NCI-H510A treated with DMSO at 0.1 percent for 48 hours (cell line): ENCODE measurements at regions not wholly inside any gene's neighbourhood (a gene's known extent, or its start where the extent isn't known, plus 50 kb on each side); places are given as distances from the start of the nearest gene placed in this dataset.
"Not testable (repeated sequence)": the region's sequence is repeated elsewhere in the genome, so short reads cannot be mapped to it uniquely, and the experiment has no call there.

Source experiments
- DNase-seq: peaks from one replicate; lab custom pipeline; 2025; lab: John Stamatoyannopoulos, UW

- no peak for DNase-seq
Observed at GRCh38 chr3:110815008-110815583, 256.5 kb upstream of the NECTIN3 start.

GRCh38 chr3:110816008-110816407 is 255.6 kb upstream of the NECTIN3 start:
- no peak for DNase-seq

- DNase-seq, result no peak
Observed at GRCh38 chr3:110821586-110821985, 250.0 kb upstream of the NECTIN3 start.

DNA sequence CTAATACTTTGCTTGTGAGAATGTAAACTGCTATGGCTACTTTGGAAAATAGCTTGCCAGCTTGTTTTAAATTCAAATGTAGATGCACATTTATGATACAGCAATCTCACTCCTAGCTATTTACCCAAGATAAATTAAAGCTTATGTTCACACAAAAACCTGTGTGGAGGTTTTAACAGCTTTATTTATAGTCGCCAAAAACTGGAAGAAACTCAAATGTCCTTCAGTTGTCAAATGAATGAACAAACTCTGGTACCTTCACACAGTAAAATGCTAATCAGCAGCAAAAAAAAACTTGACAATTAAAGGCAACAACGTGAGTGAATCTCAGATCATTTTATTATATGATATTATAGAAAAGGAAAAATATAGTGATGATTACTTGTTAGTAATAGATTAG is 248.6 kb upstream of the NECTIN3 start:
- DNase-seq, result no peak

DNA sequence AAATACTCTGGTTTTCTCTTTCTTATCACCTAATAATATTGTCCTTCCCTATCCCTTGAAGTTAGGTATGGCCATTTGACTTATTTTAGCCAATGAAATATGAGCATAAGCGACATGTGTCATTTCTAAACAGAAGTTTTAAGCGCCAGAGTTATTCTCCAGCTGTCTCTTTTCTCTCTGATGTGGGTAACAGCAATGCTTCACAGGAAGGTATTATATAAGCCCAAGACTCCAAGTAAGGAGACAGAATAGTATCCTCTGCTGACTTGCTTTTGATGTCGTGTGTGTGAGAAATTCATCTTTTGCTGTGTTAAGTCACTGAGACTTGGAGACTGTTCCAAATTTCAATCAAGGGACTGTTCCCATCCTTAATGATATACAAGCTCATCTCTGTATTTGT is 224.6 kb upstream of the NECTIN3 start:
- DNase-seq, result no peak

GRCh38 chr3:110849064-110849463 is 222.6 kb upstream of the NECTIN3 start:
- no peak for DNase-seq

DNA sequence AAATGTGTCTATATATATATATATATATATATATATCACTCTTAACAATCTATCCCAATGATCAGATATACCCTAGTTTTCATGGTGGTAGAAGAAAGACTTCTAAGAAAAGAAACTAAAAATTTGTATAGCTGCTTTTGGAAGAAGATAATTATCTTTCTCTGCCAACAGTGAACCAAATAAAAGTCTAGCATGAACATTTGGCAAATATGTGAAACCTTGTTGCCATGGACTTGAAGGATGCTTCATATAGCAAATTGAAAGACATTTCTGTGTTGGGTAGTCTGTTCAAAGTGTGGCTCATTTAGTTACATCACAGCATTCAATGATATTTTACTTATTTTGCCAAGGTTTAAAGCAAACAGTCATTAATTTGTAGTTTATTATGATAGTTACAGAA is 219.9 kb upstream of the NECTIN3 start:
- DNase-seq, result no peak

GRCh38 chr3:110855207-110855606 is 216.4 kb upstream of the NECTIN3 start:
- no peak for DNase-seq

DNA sequence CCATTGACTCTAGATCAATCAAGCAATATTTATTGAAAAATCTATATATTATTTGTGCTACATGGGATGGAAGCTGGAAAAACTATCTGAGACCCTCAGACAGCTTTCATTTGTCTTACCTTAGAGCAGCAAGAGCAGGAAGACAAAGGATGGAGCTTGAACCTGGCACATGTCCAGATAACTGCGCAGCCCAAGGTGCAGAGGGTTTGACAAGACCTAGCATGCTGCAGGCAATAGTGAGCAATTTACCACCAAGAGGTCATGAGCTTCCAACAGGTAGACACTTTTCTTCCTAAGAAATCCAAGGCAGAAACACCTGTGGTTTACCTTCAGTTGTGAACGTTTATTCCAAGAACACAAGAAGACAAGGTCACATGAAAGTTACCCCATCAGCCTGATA is 214.7 kb upstream of the NECTIN3 start:
- no peak for DNase-seq

GRCh38 chr3:110858549-110858948 is 213.1 kb upstream of the NECTIN3 start:
- DNase-seq, result no peak

- no peak for DNase-seq
Observed at GRCh38 chr3:110859336-110859735, 212.3 kb upstream of the NECTIN3 start.

GRCh38 chr3:110859993-110860392 is 211.6 kb upstream of the NECTIN3 start:
- no peak for DNase-seq

DNA sequence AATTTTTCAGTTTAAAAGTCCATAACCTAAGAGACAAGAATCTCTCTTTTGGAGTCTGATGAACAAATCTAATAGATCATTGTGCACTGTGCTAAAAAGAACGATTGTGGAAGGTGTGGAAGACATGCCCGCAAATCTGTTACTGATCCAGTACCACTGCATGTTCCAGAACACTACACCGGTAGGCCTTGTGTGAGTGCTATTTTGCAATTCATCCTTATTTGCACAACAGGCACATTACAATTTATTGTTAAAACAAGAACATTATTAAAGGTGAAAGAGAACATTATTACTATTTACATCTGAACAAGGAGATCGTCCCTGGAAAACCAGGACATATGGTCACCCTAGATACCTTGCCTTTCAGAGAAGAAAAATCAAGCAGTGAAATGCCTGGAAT is 205.7 kb upstream of the NECTIN3 start:
- no peak for DNase-seq

DNA sequence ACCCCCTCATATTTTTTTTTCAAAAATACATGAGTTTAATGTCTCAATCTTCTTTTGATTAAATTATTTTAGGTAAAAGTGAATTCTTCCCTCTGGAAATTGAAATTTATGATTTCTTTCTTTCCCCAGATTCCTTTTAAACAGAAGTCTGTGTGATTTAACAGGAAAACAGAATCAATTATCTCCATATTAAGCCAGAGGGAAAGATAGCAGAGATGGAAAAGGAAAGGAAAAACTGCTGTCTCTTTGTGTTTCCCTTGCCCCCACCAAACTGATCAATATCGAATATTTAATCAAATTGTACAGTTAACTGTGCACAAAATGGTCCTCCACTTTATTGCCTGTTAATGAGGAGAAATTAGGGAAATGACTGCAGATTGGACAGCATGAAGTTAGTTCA is 203.5 kb upstream of the NECTIN3 start:
- no peak for DNase-seq

- no peak for DNase-seq
Observed at GRCh38 chr3:110869736-110870135, 201.9 kb upstream of the NECTIN3 start.

DNA sequence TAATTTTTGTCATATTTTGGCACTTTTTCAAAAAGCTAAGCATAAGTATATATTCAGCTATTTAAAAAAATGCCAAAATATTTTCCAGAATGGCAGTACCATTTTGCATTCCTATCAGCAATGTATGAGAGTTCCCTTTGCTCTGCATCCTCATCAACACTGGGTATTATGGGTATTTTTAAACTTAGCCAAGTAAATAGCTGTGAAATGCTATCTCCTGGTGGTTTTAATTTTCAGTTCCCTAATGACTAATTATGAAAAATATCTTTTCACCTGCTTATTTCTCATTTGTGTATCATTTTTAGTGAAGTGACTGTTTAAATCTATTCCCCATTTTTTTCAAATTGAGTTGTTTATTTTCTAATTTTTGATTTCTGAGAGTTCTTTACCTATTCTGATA is 199.7 kb upstream of the NECTIN3 start:
- DNase-seq, result no peak

GRCh38 chr3:110878692-110879091 is 192.9 kb upstream of the NECTIN3 start:
- no peak for DNase-seq

DNA sequence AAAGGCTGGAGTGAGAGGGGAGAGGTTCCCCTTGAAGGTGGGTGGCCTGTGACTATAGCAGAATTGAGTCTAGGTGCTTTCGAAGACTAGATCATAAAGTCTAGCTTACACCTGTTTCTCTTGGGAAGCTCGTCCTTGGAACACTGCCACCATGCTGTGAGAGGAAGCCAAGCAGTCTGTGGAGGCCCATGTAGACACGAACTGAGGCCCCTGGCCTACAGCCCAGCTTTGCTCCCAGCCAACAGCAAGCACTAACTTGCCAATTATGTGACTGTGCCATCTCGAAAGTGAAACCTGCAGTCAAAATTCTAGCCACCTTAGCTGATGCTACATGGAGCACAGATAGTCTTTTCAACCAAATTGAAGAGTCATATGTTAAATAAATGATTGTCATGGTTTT is 190.5 kb upstream of the NECTIN3 start:
- no peak for DNase-seq

DNA sequence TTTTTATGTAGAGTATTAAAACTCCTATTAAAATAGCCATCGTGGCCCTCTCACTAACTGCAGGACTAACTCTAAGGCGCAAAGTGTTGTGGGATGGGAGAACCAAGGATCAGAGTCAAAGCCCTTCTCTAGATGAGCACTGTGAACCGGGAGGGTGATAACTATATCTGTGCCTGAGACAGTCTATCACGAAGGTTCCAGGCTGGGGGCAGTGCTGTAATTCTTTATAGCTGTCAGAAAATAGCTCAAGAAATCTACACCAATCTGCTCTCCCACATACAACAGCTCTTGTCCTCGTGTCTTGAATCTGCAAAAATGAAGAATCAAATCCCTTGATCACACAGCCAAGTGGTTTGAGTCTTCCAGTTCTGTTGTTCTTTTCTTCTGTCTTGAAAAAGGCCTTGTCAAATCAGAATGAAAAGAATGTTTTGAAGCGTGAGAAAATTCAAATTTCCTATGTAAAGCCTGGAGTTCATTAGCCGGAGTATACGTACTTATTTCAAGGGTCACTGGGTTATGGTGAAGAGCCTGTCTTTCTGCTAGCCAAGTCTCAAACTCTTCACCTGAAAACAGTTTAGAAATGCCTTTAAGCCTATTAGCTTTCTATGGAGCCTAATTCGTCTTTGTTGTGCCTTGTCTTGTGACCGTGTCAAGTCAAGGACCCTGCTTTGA is 185.3 kb upstream of the NECTIN3 start:
- no peak for DNase-seq

GRCh38 chr3:110887176-110887575 is 184.4 kb upstream of the NECTIN3 start:
- no peak for DNase-seq

DNA sequence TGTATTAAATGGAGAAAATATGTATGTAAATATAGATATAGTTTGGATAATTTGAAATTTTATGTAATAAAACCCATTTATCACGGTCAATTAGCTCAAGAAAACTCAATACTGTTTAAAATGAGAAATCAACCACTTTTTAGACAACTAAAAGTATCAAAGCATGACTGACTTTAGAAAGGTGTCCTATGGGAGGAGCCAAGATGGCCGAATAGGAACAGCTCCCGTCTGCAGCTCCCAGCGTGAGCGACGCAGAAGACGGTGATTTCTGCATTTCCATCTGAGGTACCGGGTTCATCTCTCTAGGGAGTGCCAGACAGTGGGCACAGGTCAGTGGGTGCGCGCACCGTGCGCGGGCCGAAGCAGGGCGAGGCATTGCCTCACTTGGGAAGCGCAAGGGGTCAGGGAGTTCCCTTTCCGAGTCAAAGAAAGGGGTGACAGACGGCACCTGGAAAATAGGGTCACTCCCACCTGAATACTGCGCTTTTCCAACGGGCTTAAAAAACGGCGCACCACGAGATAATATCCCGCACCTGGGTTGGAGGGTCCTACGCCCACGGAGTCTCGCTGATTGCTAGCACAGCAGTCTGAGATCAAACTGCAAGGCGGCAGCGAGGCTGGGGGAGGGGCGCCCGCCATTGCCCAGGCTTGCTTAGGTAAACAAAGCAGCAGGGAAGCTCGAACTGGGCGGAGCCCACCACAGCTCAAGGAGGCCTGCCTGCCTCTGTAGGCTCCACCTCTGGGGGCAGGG is 182.8 kb upstream of the NECTIN3 start:
- DNase-seq, result peak; percentile 41

DNA sequence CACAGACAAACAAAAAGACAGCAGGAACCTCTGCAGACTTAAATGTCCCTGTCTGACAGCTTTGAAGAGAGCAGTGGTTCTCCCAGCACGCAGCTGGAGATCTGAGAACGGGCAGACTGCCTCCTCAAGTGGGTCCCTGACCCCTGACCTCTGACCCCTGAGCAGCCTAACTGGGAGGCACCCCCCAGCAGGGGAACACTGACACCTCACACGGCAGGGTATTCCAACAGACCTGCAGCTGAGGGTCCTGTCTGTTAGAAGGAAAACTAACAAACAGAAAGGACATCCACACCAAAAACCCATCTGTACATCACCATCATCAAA is 182.3 kb upstream of the NECTIN3 start:
- not testable (repeated sequence) for DNase-seq

GRCh38 chr3:110894574-110894973 is 177.0 kb upstream of the NECTIN3 start:
- no peak for DNase-seq

- DNase-seq, result no peak
Observed at GRCh38 chr3:110895054-110895453, 176.6 kb upstream of the NECTIN3 start.
